Ishikawa (cell line): ENCODE measurements at regions not wholly inside any gene's neighbourhood (a gene's known extent, or its start where the extent isn't known, plus 50 kb on each side); places are given as distances from the start of the nearest gene placed in this dataset.

Source experiments
- CREB1 ChIP-seq: IDR thresholded peaks from 2 replicates; pipeline ENCODE4 v1.6.1; 2012; ENCODE audit warnings: low read depth
- EP300 ChIP-seq: IDR thresholded peaks from 2 replicates; pipeline ENCODE4 v1.6.1; 2012; ENCODE audit warnings: borderline replicate concordance
- TAF1 ChIP-seq: IDR thresholded peaks from 2 replicates; pipeline ENCODE4 v1.6.1; 2012; ENCODE audit warnings: low read depth, mild to moderate bottlenecking
- TCF12 ChIP-seq: IDR thresholded peaks from 2 replicates; pipeline ENCODE4 v1.6.1; 2012; ENCODE audit warnings: low read depth
- TF ChIP-seq, protein P1 (sequence below): IDR thresholded peaks from 2 replicates; pipeline ENCODE4 v1.6.1; 2012

DNA sequence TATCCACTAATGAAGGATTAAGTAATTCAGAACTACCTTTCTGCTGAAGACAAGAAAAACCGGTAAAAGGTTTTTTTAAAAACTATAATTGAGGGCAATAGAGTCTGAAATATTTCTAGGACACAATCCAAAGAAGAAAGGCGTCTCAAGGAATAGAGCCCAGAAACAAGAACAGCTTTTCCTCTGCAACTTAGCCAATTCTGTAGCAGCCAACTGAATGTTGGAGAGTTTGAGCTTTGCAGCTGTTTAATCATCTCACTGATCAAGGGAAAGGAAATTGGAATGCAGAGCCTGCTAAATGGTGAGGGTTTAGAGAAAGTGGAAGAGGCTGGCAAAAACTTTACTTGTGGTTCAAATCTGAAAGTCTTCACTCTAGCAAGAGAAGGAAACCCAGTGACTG is 818.9 kb downstream of the KCNT2 start:
- TF ChIP-seq EP300: no peak
- no peak for TF ChIP-seq TCF12
- no peak for TF ChIP-seq TAF1
- TF ChIP-seq, protein P1, sequence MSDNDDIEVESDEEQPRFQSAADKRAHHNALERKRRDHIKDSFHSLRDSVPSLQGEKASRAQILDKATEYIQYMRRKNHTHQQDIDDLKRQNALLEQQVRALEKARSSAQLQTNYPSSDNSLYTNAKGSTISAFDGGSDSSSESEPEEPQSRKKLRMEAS: no peak
- no peak for TF ChIP-seq CREB1
